Left ventricle myocardium inferior (tissue), 1 donor: ENCODE measurements at regions not wholly inside any gene's neighbourhood (a gene's known extent, or its start where the extent isn't known, plus 50 kb on each side); places are given as distances from the start of the nearest gene placed in this dataset.

Source experiments
- DNase-seq: peaks from one replicate; pipeline ENCODE4 v3.0.0-alpha.2; 2020
- H3K27ac ChIP-seq: fragments of 200-600 bp; replicated peaks from 2 replicates; pipeline ENCODE4 v1.8.0; 2021
- H3K27me3 ChIP-seq: fragments of 200-600 bp; 2 replicates; pipeline ENCODE4 v1.8.0; 2021; ENCODE audit warnings: low read depth
- H3K36me3 ChIP-seq: fragments of 200-600 bp; 2 replicates; pipeline ENCODE4 v1.8.0; 2021
- H3K4me1 ChIP-seq: fragments of 200-600 bp; 2 replicates; pipeline ENCODE4 v1.8.0; 2021
- H3K4me3 ChIP-seq: fragments of 200-600 bp; 2 replicates; pipeline ENCODE4 v1.8.0; 2021; ENCODE audit warnings: mild to moderate bottlenecking, moderate library complexity
- H3K9me3 ChIP-seq: fragments of 200-600 bp; replicated peaks from 2 replicates; pipeline ENCODE4 v1.8.0; 2021
- CTCF ChIP-seq: fragments of 200-600 bp; IDR thresholded peaks from 2 replicates; pipeline ENCODE4 v1.8.0; 2021; ENCODE audit warnings: antibody characterized with exemption, mild to moderate bottlenecking, borderline replicate concordance
- intact Hi-C: fragments of 100-400 bp; cut with micrococcal nuclease; formaldehyde crosslinking; loops from one replicate; pipeline ENCODE4 v1.11.0; 2022
- donor health status: DM: no; HTN: yes; CAD: no; lungs with severe emphysema.

- intact Hi-C loops: no loop called here
- Histone ChIP-seq H3K27ac (no peak overlapping the region), H3K27me3 (no peaks in the 10 kb centered on the region), H3K36me3 (no peaks in the 10 kb centered on the region), H3K4me3 (no peak overlapping the region), H3K4me1 (no peaks in the 10 kb centered on the region), H3K9me3 (no peaks in the 10 kb centered on the region)
- no peak for DNase-seq
- no peak for TF ChIP-seq CTCF
Observed at GRCh38 chr1:209150114-209150513, 433.4 kb upstream of the CAMK1G start.

DNA sequence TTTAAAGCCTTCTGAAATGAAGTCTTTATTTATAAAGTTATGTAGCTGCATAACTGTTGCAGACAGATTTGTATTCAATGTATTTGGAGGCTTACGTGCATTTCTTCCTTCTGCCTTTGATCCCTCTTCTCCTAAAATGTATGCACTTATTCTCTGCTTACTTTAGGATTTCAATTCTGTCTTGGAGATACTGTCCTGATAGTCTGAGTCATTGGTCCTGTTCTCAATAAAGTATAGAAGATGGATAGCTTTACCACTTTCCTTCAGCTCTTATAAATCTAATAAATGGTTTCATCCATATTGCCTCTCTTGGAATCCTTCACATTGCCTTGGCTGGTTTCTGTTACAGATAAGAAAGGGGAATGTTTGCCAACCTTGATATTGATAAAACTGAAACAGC, 430.1 kb upstream of the CAMK1G start:
- Histone ChIP-seq H3K4me1 (no peaks in the 10 kb centered on the region), H3K27me3 (no peaks in the 10 kb centered on the region), H3K4me3 (no peak overlapping the region), H3K9me3 (no peaks in the 10 kb centered on the region), H3K27ac (no peak overlapping the region), H3K36me3 (no peaks in the 10 kb centered on the region)
- TF ChIP-seq CTCF: no peak
- no peak for DNase-seq
- intact Hi-C loops: no loop called here

DNA sequence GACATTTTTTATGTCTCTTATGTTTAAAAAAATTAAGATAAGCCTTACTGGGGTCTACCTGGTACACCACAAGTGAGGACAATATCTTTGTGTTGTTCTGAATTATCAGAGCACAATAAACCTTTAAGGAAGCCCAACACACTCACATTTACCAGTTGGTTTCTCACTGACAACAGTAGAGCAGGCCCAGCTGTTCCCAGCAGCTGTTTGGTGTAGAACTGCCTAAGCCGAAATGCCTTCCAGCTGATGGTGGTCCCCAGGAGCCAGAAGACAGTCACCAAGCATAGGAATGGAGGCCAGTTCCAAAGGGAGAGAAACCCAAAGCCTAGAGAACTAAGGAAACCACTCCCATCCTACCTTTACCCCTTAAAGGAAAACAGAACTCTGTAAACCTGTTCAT, 428.6 kb upstream of the CAMK1G start:
- H3K27ac ChIP-seq: no peak overlapping the region
- no peak overlapping the region for H3K4me3 ChIP-seq
- TF ChIP-seq CTCF: no peak
- no peaks in the 10 kb centered on the region for H3K27me3 ChIP-seq
- H3K9me3 ChIP-seq: no peaks in the 10 kb centered on the region
- intact Hi-C loops: no loop called here
- DNase-seq: no peak
- no peaks in the 10 kb centered on the region for H3K36me3 ChIP-seq
- no peaks in the 10 kb centered on the region for H3K4me1 ChIP-seq

DNA sequence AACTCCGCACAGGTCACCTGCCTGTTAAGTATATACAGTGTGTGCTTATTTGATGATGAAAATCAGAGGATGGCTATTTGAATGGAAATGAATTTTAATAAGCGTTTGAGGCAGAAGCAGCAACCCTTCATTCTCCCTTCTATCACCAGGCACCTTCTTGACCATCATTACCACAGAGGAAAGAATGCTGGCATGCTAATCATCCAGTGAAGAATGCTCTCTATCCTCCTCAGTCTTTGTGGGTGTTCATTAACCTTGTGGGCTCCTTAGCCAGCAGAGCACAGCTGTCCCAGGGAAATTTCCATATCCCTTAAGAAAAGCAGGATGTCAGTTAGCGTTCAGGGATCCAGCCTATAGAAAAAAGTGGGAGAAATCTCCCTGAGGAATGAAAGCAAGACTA, 428.0 kb upstream of the CAMK1G start:
- no peak for TF ChIP-seq CTCF
- intact Hi-C loops: no loop called here
- Histone ChIP-seq H3K27ac (no peak overlapping the region), H3K4me3 (no peak overlapping the region), H3K36me3 (no peaks in the 10 kb centered on the region), H3K4me1 (no peaks in the 10 kb centered on the region), H3K27me3 (no peaks in the 10 kb centered on the region), H3K9me3 (no peaks in the 10 kb centered on the region)
- no peak for DNase-seq

DNA sequence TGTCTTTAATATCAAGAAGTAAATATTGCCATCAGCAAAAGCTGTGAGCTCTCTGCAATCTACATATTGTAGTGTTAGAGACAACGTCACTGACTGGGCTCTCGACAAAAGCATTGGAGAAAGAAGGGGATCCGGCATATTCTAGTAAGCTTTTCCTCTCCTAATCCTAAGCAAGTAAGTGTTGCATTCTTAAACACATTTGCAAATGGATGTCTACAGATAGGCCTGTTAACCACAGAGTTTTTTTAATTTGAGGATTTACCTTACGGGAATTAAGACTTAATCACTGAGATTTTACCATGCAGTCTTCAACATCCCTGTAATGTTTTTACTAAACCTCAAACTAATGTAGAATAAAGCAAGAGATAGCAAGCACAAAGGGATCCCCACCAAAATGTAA, 426.5 kb upstream of the CAMK1G start:
- Histone ChIP-seq H3K27ac (no peak overlapping the region), H3K36me3 (no peaks in the 10 kb centered on the region), H3K4me3 (no peak overlapping the region), H3K9me3 (no peaks in the 10 kb centered on the region), H3K27me3 (no peaks in the 10 kb centered on the region), H3K4me1 (no peaks in the 10 kb centered on the region)
- intact Hi-C loops: no loop called here
- DNase-seq: no peak
- TF ChIP-seq CTCF: no peak
